Activated B cell treated with CpG ODN at 0.5 μM for 24 hours (primary cell): ENCODE measurements at regions not wholly inside any gene's neighbourhood (a gene's known extent, or its start where the extent isn't known, plus 50 kb on each side); places are given as distances from the start of the nearest gene placed in this dataset.

ENCODE experiments used
- ATAC-seq: fragments of 200-7000 bp; cut with Tn5 transposase; one replicate; pipeline ENCODE4 v1.10.0; 2021; ENCODE audit warnings: low read depth, mild to moderate bottlenecking, moderate library complexity
- CTCF ChIA-PET: fragments of 350-600 bp; sonication (Branson Sonifier 250); formaldehyde crosslinking; loops from one replicate; lab custom pipeline; 2021; ENCODE audit warnings: antibody characterized with exemption; lab: Charles Lee
- POLR2A ChIA-PET: fragments of 350-600 bp; sonication (Branson Sonifier 250); formaldehyde crosslinking; loops from one replicate; lab custom pipeline; 2021; ENCODE audit warnings: antibody characterized with exemption; lab: Charles Lee
- DNase-seq: peaks from one replicate; pipeline ENCODE4 v3.0.0; 2022
- H3K27ac Mint-ChIP-seq: one replicate; pipeline ENCODE4 v1.8.0; 2020; ENCODE audit warnings: mixed read lengths
- H3K27me3 Mint-ChIP-seq: one replicate; pipeline ENCODE4 v1.8.0; 2021; ENCODE audit warnings: mixed read lengths
- H3K36me3 Mint-ChIP-seq: one replicate; pipeline ENCODE4 v1.8.0; 2021; ENCODE audit warnings: low read depth, mixed read lengths
- H3K4me1 Mint-ChIP-seq: one replicate; pipeline ENCODE4 v1.8.0; 2021; ENCODE audit warnings: mixed read lengths
- H3K4me3 Mint-ChIP-seq: one replicate; pipeline ENCODE4 v1.8.0; 2020; ENCODE audit warnings: mild to moderate bottlenecking, mixed read lengths
- H3K9me3 Mint-ChIP-seq: one replicate; pipeline ENCODE4 v1.8.0; 2020; ENCODE audit warnings: mixed read lengths
- CTCF ChIP-seq: fragments of 200-600 bp; IDR thresholded peaks from one replicate; pipeline ENCODE4 v1.8.0; 2022; ENCODE audit warnings: antibody characterized with exemption, mild to moderate bottlenecking
- intact Hi-C: fragments of 100-400 bp; cut with micrococcal nuclease; formaldehyde crosslinking; loops from one replicate; pipeline ENCODE4 v1.15.1; 2024

DNA sequence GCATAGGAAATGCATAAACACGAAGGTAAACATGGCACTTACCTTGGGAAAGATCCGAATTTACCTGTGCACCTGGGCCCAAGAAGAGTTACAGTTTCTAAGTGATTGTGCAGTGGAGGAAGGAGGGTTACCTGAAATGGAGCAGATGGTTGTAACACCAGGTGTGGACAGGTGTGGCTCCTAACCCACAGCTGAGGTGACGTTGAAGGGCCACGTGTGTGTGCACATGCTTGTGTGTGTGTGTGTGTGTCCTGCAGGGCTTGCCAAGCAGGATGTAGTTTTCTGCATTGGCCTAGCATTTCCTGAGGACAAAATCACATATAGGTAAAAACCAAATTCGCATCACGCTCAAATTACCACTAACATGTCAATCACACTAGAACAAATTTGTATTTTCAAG lies 240.8 kb downstream of the ANKRD60 start:
- ChIA-PET CTCF (no interaction called here), POLR2A (no interaction called here)
- Mint-ChIP-seq H3K9me3 (no peaks in the 10 kb centered on the region), H3K27me3 (peaks cover 14% of the 10 kb centered on the region), H3K4me1 (no peaks in the 10 kb centered on the region), H3K27ac (no peak overlapping the region), H3K4me3 (no peak overlapping the region), H3K36me3 (no peaks in the 10 kb centered on the region)
- ATAC-seq, result no peak
- TF ChIP-seq CTCF, result no peak
- no peak for DNase-seq
- intact Hi-C loops, result no loop called here

GRCh38 chr20:57986666-57987065 lies 241.8 kb downstream of the ANKRD60 start:
- Mint-ChIP-seq H3K27ac (no peak overlapping the region), H3K4me3 (no peak overlapping the region), H3K9me3 (no peaks in the 10 kb centered on the region), H3K27me3 (peaks cover 16% of the 10 kb centered on the region), H3K36me3 (no peaks in the 10 kb centered on the region), H3K4me1 (no peaks in the 10 kb centered on the region)
- ATAC-seq (no peak), DNase-seq (no peak)
- ChIA-PET POLR2A (no interaction called here), CTCF (no interaction called here)
- intact Hi-C loops, result no loop called here
- TF ChIP-seq CTCF, result no peak

- ChIA-PET CTCF (no interaction called here), POLR2A (no interaction called here)
- ATAC-seq (no peak), DNase-seq (no peak)
- no peaks in the 10 kb centered on the region for H3K4me1 Mint-ChIP-seq
- H3K9me3 Mint-ChIP-seq, result no peaks in the 10 kb centered on the region
- H3K27ac Mint-ChIP-seq, result no peak overlapping the region
- intact Hi-C loops, result no loop called here
- H3K4me3 Mint-ChIP-seq, result no peak overlapping the region
- no peaks in the 10 kb centered on the region for H3K36me3 Mint-ChIP-seq
- no peak for TF ChIP-seq CTCF
- H3K27me3 Mint-ChIP-seq, result peaks cover 13% of the 10 kb centered on the region
These were observed 243.2 kb downstream of the ANKRD60 start for GRCh38 chr20:57985278-57985677.

DNA sequence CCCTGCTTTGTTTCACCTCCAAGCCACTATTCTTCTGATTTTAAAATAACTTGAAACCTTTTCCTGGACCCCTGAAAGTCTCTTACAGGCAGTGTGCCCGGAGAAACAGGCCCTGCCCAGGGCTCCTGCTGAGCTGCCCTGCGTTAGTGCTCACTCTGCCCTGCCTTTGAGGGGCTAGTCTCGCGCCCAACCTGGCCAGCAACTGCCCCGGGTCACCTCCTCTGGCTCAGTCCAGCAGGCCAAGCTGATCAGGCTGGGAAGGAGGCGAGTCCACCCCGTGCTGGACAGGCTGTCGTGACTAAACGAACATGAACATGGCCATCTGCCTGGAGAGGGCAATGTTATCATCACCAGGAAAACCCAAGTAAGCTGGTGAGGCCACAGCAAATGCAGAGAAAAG lies 245.4 kb downstream of the ANKRD60 start:
- H3K36me3 Mint-ChIP-seq, result no peaks in the 10 kb centered on the region
- no peak for TF ChIP-seq CTCF
- no peaks in the 10 kb centered on the region for H3K9me3 Mint-ChIP-seq
- no peak overlapping the region for H3K4me3 Mint-ChIP-seq
- CTCF ChIA-PET, result no interaction called here
- no peaks in the 10 kb centered on the region for H3K4me1 Mint-ChIP-seq
- peaks cover 14% of the 10 kb centered on the region for H3K27me3 Mint-ChIP-seq
- H3K27ac Mint-ChIP-seq, result no peak overlapping the region
- DNase-seq (no peak), ATAC-seq (no peak)
- intact Hi-C loops, result no loop called here
- POLR2A ChIA-PET, result no interaction called here

- Mint-ChIP-seq H3K9me3 (no peaks in the 10 kb centered on the region), H3K4me1 (no peaks in the 10 kb centered on the region), H3K36me3 (no peaks in the 10 kb centered on the region), H3K27ac (no peak overlapping the region), H3K4me3 (no peak overlapping the region), H3K27me3 (peaks cover 12% of the 10 kb centered on the region)
- intact Hi-C loops, result no loop called here
- ATAC-seq (no peak), DNase-seq (no peak)
- ChIA-PET POLR2A (no interaction called here), CTCF (no interaction called here)
- no peak for TF ChIP-seq CTCF
These were observed 247.9 kb downstream of the ANKRD60 start for GRCh38 chr20:57980506-57980905.
